HUDEP-2 (cell line): ENCODE measurements at regions not wholly inside any gene's neighbourhood (a gene's known extent, or its start where the extent isn't known, plus 50 kb on each side); places are given as distances from the start of the nearest gene placed in this dataset.
A peak's percentile ranks its signal among the peaks of the same experiment; 100 is the strongest.

Experiments used
- DNase-seq, 76 experiments: peaks; one replicate each; lab custom pipeline; 2025; ENCODE audit not compliant: unreplicated experiment in 76 of 76; lab: John Stamatoyannopoulos, UW

DNA sequence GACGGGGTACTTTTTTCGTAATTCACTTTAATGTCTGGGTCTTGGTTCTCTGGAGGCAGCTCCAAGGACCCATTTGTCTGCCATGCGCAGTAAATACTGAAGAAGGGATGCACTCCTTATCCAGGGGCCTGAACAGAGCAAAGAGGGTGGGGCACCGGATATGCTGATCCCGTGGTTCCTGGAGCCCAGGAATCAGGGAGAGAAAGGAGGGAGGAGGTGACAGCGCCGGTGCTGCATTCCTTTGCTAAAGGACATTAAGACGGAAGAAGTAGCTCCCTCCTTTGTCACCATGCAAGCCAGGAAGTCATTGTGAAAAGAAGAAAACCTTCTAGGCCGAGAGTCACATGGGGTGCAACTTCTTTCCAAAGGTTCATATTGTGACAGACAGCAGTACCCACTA lies 1057.7 kb downstream of the VRK1 start:
- no peak for DNase-seq

DNA sequence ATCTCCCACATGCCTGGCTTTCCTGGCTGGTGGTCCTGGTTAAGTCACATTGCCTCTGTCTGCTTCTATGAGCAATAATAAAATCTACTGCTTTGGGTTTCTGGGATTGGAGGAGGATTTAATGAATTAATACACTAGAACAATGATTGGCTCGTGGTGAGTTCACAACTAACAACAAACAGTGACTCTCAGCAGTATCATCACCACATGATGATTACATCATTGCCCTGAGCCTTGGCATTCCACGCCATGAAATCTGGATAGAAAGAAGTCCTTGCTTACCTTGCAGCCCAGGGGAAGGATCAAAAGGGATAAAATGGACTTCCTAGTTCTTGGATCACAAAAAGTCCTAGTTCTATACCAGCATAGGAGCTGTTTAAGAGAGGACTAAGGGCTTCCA lies 1069.0 kb downstream of the VRK1 start:
- no peak for DNase-seq

DNA sequence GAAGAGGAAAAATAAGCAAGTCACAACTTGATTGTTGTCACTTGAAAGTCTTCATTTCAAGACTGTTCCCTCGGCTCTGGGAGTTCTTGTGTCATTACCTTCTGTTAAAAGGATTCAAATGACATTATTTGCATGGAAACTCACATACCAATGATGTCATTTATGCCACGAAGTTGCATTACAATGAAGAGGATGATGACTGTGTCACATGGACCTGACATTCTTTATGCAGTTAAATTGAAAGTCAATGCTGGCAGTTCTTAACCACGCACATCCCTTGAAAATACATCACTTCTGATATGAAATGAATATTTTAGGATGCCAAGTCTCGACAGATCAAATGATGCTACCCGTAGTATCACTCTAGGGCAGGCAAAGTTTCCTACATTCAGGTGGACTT lies 1069.5 kb downstream of the VRK1 start:
- no peak for DNase-seq

DNA sequence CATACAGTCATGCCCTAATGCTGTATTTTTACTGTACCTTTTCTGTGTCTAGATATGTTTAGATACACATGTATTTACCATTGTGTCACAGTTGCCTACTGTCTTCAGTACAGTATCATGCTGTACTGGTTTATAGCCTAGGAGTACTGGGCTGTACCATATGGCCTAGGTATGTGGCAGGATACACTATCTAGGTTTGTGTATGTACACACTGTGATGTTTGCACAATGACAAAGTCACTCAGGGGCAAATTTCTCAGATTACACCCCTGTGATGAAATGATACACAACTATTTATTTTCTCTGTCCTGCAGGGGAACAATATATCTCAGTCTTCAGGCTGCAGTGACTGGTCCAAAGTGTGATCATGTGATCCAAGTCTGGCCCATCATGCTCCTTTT lies 1076.1 kb downstream of the VRK1 start:
- no peak for DNase-seq

DNA sequence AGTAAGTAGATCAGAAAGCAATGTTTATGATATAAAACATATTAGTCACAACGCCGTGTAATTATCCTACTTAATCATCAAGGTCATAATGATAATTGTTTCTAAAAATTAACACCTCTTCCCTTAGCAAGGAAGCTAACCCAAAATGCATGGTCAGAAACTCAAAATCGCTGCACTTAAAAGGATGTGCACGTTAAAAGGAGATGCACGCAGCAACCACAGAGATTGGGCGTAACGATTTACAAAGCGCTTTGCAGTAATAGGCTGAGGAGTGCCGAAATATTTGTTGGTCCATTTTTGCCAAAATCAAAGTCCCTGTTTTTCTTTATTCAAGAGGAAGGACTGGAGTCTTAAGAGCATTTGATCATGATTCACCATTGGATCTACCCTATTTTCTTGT lies 1077.2 kb downstream of the VRK1 start:
- no peak for DNase-seq

DNA sequence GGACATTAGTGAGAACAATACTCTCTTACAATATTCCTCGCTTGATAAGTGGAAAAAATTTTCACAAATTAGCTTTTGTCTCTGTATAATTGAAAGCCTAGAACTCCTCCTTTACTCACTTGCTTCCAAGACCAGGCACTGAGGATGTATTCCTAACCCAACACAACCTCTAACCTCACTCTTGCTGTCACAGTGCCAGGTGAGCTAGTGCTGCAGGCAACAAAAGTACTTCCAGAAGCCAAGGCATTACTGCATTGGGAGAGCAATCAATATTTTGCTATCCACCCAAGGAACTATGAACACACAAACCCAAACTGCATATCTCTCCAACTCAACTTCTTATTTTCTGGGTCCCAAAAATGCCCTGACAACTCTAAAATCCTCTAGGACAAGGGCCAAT lies 1081.0 kb downstream of the VRK1 start:
- DNase-seq, result no peak

DNA sequence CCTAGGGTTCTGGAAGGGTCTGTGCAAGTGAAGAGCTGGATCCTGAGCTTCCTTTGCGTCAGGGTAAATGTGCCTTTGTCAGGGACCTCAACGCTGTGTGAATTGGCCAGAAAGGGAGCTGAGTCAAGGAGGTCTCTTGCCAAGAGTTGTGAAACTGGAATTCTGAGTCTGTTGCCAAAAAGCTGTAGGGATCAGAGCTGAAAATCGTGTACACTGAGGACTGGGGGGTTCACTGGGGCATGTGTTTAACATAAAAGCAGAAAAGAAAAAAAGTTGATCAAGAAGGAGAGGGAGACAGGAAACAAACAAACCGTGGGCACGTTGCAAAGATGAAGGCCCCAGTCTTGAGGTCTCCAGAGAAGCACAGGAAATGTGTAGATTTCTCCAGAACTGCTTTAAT lies 1081.5 kb downstream of the VRK1 start:
- no peak for DNase-seq

DNA sequence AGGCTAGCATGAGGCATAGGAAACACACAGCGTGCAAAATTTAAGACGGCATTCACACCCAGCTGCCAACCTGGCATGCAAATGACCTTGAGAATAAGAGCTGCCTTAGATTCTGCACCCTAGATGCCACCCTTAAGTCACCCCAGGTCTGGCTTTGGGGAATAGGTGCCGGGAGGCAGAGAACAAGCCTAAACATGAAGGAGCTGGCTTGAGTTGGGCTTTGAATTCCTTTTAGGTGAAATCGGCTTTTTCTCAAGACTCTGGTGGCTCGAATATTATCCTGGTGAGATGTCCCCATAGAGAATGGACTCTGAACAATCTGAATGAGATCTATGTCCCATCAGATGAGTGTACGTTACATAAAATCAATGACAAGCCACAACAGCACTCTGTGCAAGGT lies 1090.5 kb downstream of the VRK1 start:
- DNase-seq, result no peak

DNA sequence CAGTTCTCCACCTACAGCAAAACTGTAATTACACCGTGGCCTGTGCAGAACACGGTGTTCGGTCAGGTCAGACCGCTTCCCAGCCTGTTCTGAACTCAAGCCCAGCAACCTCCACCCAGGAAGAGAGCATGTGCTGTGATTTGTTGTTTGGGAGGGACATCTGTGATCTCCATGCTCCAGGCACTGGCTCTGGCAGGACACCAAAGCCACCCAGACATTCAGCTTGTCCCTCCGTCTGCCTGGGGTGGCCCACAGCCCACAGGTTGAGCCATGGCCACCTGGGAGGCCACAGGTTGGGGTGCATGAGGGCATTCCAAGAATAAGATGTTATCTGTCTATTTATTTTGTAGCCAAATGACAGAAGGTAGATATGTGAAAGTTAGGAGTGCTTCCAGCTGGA lies 1091.1 kb downstream of the VRK1 start:
- DNase-seq, result no peak

DNA sequence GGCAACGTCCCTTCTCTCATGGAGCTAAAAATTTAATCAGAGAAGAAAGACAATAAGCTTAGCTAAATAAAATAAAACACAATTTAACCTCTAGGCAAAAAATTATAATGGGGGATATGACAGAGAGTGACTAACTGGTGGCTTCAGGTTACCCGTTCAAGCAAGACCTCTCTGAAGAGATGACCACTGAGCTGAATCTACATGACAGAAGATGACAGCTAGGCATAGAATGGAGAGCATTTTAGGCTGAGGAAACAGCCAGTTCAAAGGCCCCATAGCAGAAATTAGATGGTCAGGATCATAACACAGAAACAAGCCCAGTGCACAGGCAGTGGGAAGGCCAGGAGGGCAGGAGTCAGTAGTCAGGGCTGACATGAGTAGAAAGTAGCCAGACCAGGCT lies 1094.3 kb downstream of the VRK1 start:
- DNase-seq, result no peak

DNA sequence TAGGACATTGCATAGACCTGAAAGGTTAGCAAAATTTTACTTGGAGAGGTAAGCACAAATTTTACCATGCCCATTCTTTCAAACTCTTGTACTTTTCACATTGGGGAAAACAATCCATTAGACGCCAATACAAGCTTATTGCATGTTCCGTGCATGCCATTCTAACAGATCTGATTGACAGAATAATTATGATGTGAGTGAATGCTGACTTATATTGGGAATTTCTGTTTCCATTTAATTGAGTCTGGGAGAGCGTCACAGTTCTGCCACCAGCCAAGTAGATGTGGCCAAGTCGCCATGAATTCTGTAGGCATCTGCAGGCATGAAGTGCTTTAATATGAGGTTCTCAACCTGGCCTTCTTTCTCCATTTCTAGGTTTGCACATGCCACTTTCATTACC lies 1097.4 kb downstream of the VRK1 start:
- DNase-seq, result no peak

DNA sequence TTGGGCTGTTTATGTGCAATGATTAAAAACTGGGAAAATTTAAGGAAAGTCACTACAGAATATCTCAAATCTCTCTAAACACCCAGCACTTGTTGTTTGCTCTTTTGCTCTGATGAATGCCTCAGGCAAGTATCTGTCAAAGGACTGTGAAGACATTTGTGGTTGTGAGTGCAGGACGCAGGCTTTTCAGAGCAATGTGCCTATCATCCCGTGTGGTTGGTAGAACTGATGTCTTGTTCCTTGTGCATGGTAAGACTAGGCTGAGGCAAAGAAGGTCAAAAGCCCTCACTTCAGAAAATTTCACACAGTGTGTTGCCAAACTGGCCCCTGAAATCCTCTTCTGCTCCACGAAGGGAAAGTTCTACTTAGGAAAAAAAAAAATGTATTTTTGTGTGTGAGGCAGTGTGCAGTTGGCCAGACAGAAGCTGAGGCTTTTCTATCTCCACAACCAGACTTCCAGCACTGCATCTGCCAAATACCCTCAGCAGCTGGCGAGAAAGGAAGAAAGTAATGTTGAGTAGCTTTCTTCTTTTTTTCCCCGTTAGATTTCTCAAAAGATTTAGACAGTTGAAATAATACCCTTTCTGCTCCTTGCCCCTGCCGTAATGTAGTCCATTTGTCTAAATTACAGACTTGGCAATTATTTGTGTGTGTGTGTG lies 1103.1 kb downstream of the VRK1 start:
- DNase-seq, result no peak

DNA sequence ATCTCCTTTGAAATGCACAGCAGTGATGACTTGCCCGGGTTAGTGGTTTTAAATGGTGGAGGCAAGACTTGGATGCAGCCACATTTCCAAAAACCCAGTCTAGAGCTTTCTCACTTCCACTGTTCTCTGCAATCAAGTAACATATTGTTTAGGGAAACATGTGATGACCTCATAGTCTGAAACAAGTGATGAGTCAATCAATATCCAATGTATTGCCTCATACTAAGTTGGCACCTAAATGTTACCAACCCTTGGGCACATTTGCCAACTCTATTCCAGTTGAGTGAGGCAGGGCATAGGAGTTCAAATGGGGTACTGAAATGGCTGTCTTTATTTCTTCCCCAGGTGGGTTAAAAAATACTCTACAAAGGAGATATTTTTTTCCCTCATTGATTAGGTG lies 1105.4 kb downstream of the VRK1 start:
- no peak for DNase-seq

DNA sequence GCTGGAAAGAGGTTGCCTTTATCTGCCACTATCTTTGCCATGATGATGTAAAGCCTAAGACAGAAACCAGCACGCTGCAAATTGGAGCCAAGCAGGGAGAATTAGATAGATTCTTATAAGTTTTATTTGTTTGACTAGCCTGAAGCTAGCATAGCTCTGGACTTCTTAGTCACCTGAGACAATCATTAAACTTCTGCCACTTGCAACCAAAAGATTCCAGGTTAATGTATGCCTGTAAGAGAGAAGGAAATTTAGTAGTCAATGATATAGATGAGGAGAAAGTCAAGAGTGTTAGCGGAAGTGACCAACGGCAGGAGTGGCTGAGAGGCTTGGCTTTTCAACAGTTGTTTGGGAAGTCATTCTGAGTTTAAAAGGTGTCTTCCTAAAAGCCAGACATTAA lies 1106.6 kb downstream of the VRK1 start:
- DNase-seq, result no peak

DNA sequence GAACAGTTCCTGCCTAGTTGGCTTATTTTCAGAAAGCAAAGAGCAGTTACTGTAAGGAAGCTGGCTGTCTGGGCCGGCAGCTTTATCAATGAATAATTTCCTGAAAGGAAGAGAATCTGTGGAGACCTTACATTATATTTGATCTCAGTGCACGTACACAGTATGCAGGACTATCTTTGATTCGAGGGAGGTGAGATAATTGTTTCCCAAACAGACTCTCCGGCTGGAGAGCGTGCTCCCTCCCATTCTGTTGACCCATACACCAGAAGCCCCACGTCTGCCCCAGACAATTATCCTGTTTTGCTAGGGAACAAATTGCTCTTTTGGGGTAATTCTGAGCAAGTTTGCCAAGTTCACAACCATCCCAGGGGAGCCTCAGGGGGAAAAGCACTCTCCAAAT lies 1115.0 kb downstream of the VRK1 start:
- DNase-seq, result no peak

DNA sequence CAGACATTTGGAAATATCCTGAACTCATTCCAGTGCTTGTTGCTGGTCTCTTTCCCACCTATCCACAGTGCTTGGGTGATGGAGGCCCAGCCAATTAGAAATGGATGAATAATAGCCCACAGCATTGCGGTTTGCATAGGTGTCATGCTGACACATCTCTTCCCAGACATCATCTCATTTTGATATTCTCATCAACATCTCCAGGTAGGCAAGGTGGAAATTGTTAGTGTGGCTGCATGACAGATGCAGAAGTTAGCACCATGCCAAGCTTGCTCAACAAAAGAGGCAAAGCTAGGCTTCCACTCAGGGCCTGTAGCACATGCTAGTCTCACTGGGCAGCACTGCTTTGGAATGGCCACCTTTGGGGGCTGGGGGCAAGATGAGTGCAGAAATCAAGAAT lies 1118.9 kb downstream of the VRK1 start:
- no peak for DNase-seq

DNA sequence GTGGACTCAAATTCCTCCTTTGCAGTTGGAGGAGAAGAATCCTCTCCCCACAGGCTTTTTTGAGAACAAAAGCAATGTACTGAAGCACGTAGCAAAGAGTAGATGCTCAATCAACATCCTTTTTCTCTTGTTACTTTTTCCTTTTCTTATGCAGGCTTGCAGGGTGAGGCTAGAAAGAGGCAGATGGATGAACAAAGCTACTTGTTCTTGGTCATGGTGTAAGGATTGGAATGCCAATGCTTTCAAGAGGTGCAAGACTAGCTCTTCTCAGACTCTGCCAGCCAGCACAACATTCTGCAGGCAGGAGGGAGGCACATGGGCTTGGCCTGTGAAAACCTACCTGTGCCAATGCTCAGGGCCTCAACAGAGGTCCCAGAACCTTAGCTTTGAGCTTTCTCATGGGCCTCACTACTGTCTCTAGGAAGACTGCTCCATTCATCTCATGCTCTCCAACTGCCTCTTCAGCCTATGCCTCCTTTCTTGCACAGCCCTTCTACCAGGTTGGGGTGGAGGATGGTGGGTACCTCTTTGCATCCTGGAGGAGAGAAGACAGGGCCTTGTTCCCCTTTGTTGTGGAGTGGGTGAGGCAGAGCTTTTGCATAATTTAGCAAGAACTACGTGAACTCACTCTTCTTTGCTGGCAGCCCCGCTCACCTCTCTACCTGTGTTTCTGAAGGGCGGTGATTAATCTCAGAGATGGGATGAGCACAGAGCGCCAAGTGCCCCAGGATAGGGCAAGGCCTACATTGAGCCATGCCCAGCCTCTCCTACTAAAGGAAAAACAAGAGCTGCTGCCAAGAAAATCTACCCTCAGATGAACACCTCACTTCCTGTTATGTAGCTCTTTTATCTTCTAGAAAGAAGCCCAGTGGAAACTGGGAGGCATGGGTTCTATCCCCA lies 1119.7 kb downstream of the VRK1 start:
- DNase-seq, result no peak

DNA sequence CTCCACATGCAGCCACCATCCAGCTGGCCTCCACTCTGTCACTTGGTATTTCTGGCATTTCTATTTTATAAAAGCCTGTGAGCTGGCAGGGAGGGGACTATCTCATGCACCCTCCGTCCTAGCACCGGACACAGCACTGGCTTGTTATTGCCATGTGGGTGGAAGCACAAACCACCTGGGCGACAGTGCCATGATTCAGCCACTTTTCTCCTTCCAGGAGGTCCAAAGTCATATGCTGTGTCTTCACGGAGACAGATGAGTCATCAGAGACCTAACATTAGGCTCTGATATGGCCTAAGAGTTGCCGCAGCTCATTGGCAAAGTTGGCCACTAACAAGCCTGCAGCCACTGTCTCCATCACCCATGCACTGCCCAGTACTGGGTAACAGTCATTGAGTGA lies 1123.0 kb downstream of the VRK1 start:
- DNase-seq, result peak in 1 of 76 experiments; percentile 6

DNA sequence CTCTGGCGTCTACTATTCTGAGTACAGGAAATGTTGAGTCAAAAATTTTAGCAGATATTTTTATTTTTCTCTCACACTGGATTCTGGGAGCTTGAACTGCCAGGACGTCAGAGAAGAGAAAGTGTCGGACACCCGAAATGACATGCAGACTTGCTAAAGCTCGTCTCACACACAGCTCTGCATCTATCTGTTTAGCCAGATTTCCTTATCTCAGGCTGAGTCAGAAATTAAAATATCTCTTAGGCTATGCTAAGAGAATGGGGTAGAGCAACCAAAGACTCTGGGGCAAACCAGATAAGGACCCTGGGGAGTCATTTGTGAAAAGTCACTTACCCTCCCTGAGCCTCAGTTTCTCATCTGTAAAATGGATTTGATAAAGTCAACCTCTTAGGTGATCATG lies 1124.1 kb downstream of the VRK1 start:
- peak in 4 of 76 experiments; percentile 2 to 25 (median 8) for DNase-seq

DNA sequence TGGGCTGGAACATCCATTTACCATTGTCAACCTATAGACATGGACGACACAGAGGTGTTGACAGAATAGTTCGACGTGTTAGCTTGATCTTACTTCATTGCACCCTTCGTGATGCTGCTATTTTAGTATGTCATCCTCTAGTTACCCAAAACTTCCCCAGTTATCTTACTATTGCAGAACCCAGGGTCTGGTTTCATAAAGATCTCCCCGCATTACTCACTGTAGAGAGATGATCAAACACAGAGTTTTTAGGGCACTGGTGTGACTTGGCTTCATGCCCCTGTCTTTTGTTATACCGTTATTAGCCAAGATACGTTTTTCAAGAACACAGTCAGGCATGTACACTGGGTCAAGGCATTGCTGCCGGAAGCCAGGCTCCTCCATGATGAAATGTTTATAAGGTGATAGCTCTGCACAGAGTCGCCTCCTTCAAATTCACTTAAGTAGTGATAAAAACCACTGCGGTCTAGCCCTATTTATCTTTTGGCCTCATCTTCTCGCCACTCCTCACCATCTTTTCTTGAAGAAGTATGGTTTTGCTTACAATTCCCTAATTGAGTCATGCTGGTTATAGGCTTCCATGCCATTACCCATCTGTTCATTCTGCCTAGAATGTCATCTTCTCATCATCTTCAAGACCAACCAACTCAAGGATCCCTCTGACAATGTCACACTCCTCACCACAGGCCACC lies 1127.9 kb downstream of the VRK1 start:
- DNase-seq, result no peak

DNA sequence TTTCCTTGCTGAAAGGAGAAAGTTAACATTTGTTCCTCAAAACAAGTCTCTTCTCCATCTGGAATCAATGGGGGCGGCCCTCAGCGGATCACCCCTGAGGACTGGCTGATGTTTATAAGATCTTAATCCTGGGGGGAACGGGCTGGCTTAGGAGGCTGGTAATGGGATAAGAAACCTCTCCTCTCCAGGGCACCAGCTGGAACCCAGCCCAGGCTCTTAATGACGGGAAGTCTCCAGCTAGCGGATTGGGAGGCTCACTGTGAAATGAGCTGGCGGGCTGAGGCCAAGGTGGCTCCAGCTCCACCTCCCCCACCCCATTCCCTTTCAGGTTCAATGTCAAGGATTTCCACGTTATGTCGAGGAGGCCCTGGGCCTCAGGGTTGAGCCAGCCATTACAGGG lies 1133.0 kb downstream of the VRK1 start:
- no peak for DNase-seq

DNA sequence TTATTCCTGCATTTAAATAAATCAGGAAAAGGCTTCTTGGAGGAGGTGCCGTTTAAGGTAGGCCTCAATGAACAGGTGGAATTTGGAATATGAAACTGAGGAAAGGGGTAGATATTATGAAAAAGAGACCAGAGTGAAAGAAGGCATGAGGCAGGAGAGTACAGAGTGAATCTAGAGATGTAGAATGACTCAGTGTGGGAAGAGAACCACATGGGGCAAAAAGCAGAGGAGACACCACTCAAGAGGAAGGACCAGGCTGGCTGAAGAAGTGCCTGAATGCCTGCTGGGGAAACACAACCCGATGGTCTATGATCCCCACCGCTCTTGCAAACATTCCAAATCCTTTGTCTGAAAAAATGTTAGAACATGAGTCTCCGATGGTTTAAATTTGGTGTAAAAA lies 1134.1 kb downstream of the VRK1 start:
- DNase-seq, result no peak
